HG02588 (cell line): ENCODE measurements at regions not wholly inside any gene's neighbourhood (a gene's known extent, or its start where the extent isn't known, plus 50 kb on each side); places are given as distances from the start of the nearest gene placed in this dataset.

Source experiments
- ATAC-seq: cut with Tn5 transposase; IDR thresholded peaks from one replicate; pipeline ENCODE4 v1.9.1; 2021; ENCODE audit warnings: mild to moderate bottlenecking, moderate library complexity; ENCODE audit not compliant: unreplicated experiment

- ATAC-seq = no peak
These were observed 212.5 kb downstream of the SEMA6A start for GRCh38 chr5:116361979-116362577.

GRCh38 chr5:116361171-116361967 is 213.3 kb downstream of the SEMA6A start:
- ATAC-seq = no peak

- ATAC-seq = no peak
These were observed 214.4 kb downstream of the SEMA6A start for GRCh38 chr5:116360008-116360853.

GRCh38 chr5:116359592-116359991 is 215.0 kb downstream of the SEMA6A start:
- ATAC-seq = no peak

GRCh38 chr5:116358911-116359418 is 215.7 kb downstream of the SEMA6A start:
- peak; percentile 99 for ATAC-seq

GRCh38 chr5:116358015-116358523 is 216.6 kb downstream of the SEMA6A start:
- no peak for ATAC-seq

GRCh38 chr5:116355819-116356601 is 218.6 kb downstream of the SEMA6A start:
- ATAC-seq = no peak

GRCh38 chr5:116354699-116355098 is 219.9 kb downstream of the SEMA6A start:
- no peak for ATAC-seq

- ATAC-seq = no peak
These were observed 227.0 kb downstream of the SEMA6A start for GRCh38 chr5:116347657-116348056.

GRCh38 chr5:116343961-116344360 is 230.7 kb downstream of the SEMA6A start:
- no peak for ATAC-seq
